ENCODE measurements at regions not wholly inside any gene's neighbourhood (a gene's known extent, or its start where the extent isn't known, plus 50 kb on each side); places are given as distances from the start of the nearest gene placed in this dataset.

GRCh38 chr9:73009649-73010288 lies 56.9 kb upstream of the ALDH1A1 start:
- ChIA-PET POLR2A (interaction anchor here (0.6 kb wide), 1 partner anchor 8 kb away, joined by 3 read pairs; no protein-coding TSS in a partner anchor), CTCF (interaction anchor here (0.7 to 3.3 kb wide), 3 partner anchors 13 to 490 kb away, joined by 3 to 19 read pairs (median 3); no protein-coding TSS in a partner anchor)
- H3K4me3 ChIP-seq (ENCODE audit: low read depth, low read length): no peak overlapping the region
- H3K36me3 ChIP-seq (ENCODE audit: control insufficient read depth, insufficient read depth, low read length): no peaks in the 10 kb centered on the region
- DNase-seq (ENCODE audit: low read depth): no peak
- H3K27me3 ChIP-seq (ENCODE audit: control insufficient read depth, insufficient read depth, low read length): no peaks in the 10 kb centered on the region
- no peak for TF ChIP-seq CTCF (IDR thresholded peaks at IDR 0.05; ENCODE audit: insufficient read depth, low read depth, low read length)

GRCh38 chr9:73007966-73008672 lies 55.3 kb upstream of the ALDH1A1 start:
- POLR2A ChIA-PET: no interaction called here

GRCh38 chr9:73006986-73007385 lies 54.1 kb upstream of the ALDH1A1 start:
- Histone ChIP-seq H3K4me3 (ENCODE audit: low read depth, low read length) (no peak overlapping the region), H3K36me3 (ENCODE audit: control insufficient read depth, insufficient read depth, low read length) (no peaks in the 10 kb centered on the region), H3K27me3 (ENCODE audit: control insufficient read depth, insufficient read depth, low read length) (no peaks in the 10 kb centered on the region)
- DNase-seq (ENCODE audit: low read depth): no peak
- CTCF ChIA-PET: no interaction called here
- no peak for TF ChIP-seq CTCF (IDR thresholded peaks at IDR 0.05; ENCODE audit: insufficient read depth, low read depth, low read length)
- POLR2A ChIA-PET: no interaction called here

More at GRCh38 chr9:73007966-73008672, 55.3 kb upstream of the ALDH1A1 start:
- no peak overlapping the region for H3K4me3 ChIP-seq (ENCODE audit: low read depth, low read length)
- no peaks in the 10 kb centered on the region for H3K36me3 ChIP-seq (ENCODE audit: control insufficient read depth, insufficient read depth, low read length)
- CTCF ChIA-PET: interaction anchor here (0.9 to 3.3 kb wide), 3 partner anchors 8 to 15 kb away, joined by 3 to 19 read pairs (median 4); no protein-coding TSS in a partner anchor
- H3K27me3 ChIP-seq (ENCODE audit: control insufficient read depth, insufficient read depth, low read length): no peaks in the 10 kb centered on the region
- no peak for TF ChIP-seq CTCF (IDR thresholded peaks at IDR 0.05; ENCODE audit: insufficient read depth, low read depth, low read length)
- DNase-seq (ENCODE audit: low read depth): no peak

Measured in BJ (cell line).